ENCODE measurements at regions not wholly inside any gene's neighbourhood (a gene's known extent, or its start where the extent isn't known, plus 50 kb on each side); places are given as distances from the start of the nearest gene placed in this dataset.

DNA sequence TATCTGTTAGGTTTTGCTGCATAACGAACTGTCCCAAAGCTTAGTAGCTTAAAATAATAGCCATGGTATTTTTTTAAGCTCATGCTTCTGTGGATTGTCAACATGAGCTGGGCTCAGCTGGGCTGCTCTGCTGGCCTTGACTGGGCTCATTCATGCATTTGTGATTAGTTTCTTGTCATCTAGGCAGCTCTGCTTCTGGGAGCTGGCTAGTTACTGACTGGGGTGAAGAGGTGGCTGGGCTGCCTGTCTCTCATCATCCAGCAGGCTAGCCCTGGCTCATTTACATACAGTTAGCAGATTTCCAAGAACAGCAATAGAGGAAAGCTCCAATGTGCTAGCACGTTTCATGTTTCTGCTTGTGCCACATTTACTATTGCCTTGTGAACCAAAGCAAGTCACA lies 165.1 kb upstream of the PCSK2 start:
- TF ChIP-seq, protein P1, sequence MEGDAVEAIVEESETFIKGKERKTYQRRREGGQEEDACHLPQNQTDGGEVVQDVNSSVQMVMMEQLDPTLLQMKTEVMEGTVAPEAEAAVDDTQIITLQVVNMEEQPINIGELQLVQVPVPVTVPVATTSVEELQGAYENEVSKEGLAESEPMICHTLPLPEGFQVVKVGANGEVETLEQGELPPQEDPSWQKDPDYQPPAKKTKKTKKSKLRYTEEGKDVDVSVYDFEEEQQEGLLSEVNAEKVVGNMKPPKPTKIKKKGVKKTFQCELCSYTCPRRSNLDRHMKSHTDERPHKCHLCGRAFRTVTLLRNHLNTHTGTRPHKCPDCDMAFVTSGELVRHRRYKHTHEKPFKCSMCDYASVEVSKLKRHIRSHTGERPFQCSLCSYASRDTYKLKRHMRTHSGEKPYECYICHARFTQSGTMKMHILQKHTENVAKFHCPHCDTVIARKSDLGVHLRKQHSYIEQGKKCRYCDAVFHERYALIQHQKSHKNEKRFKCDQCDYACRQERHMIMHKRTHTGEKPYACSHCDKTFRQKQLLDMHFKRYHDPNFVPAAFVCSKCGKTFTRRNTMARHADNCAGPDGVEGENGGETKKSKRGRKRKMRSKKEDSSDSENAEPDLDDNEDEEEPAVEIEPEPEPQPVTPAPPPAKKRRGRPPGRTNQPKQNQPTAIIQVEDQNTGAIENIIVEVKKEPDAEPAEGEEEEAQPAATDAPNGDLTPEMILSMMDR (conservative IDR thresholded peaks at IDR 0.05; ENCODE audit: low read length): no peak
- no peak for TF ChIP-seq EZH2phosphoT487 (IDR thresholded peaks at IDR 0.05; ENCODE audit: borderline replicate concordance)
